ENCODE measurements at regions not wholly inside any gene's neighbourhood (a gene's known extent, or its start where the extent isn't known, plus 50 kb on each side); places are given as distances from the start of the nearest gene placed in this dataset.

DNA sequence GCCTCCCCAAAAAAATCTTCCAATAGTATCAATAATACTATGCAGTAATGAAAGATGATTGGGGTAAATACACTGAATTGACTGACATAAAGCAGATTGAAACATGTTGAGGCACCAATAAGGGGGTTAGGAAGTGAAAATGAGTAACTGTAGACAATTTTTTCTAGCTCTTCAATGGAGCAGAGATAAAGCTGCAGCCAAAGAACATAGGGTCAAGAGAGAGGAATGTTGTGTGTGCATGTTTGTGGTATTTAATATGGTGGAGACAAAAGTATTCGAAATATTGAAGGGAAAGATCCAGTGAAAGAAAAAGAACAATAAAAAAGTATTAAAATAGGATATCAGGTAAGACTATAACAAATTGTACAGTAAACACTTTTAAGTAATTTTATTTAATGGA lies 450.0 kb upstream of the CCDC179 start:
- H3K36me3 ChIP-seq: no peaks in the 10 kb centered on the region
- no peak overlapping the region for H3K27ac ChIP-seq
- H3K9me3 ChIP-seq: no peaks in the 10 kb centered on the region
- H3K27me3 ChIP-seq: no peaks in the 10 kb centered on the region
- intact Hi-C loops (cut with DNase I): no loop called here
- DNase-seq: no peak
- H3K4me1 ChIP-seq: no peaks in the 10 kb centered on the region
- TF ChIP-seq, protein P1, sequence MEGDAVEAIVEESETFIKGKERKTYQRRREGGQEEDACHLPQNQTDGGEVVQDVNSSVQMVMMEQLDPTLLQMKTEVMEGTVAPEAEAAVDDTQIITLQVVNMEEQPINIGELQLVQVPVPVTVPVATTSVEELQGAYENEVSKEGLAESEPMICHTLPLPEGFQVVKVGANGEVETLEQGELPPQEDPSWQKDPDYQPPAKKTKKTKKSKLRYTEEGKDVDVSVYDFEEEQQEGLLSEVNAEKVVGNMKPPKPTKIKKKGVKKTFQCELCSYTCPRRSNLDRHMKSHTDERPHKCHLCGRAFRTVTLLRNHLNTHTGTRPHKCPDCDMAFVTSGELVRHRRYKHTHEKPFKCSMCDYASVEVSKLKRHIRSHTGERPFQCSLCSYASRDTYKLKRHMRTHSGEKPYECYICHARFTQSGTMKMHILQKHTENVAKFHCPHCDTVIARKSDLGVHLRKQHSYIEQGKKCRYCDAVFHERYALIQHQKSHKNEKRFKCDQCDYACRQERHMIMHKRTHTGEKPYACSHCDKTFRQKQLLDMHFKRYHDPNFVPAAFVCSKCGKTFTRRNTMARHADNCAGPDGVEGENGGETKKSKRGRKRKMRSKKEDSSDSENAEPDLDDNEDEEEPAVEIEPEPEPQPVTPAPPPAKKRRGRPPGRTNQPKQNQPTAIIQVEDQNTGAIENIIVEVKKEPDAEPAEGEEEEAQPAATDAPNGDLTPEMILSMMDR (IDR thresholded peaks at IDR 0.05): no peak
- no peak for TF ChIP-seq POLR2A (IDR thresholded peaks at IDR 0.05)
- WGBS, 2 donors: 58 to 63% methylated on average over 1 of the region's 1 CpG
- H3K4me3 ChIP-seq: no peak overlapping the region

DNA sequence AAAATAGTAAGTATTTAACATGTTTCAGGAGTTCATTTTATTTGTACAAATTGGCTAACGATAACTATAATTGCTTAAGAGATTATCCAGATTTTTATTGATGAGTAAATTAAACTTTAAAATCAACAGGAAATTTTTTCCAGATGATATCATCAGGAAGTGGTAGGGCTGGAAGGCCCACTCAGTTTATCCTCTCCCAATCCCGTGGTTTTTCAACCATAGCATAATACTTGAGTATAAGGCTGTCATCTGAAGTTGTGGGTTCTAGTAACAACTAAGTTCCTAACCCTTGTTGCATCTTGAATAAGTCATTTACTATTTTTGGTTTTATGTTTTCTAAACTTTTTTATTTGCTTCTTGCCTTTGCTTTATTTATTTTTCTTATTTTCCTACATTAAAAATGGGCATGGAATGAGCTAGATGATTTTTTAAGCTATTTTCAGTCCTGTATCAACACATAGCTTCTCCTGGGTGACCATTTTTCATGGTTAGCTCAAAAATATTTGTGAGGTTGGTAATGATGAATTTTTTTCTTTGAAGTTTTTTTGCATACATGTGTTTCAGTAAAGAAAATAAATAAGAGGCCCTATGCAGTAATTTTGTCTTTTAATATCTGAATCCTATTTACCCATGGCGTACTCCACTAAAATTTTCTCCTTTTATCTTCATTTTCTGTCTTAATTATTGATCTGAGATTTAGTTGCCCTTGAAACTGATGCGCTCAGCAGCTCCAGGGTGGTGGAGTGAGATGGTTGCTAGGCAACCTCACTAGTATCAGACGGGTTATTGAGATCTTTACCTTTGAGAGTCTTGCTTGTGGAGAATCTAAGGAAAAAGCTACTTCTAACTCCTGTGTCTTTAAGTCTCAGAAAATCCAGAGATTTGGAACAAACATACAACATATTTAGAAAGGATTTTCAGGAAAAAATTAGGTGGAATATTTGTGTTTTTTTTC lies 452.0 kb upstream of the CCDC179 start:
- WGBS, 2 donors: 48% methylated on average over 5 of the region's 5 CpGs
- no peak for TF ChIP-seq POLR2A (IDR thresholded peaks at IDR 0.05)
- TF ChIP-seq, protein P1 (IDR thresholded peaks at IDR 0.05): no peak
- H3K4me3 ChIP-seq: no peak overlapping the region
- H3K27ac ChIP-seq: no peak overlapping the region
- no peaks in the 10 kb centered on the region for H3K9me3 ChIP-seq
- no peaks in the 10 kb centered on the region for H3K36me3 ChIP-seq
- H3K4me1 ChIP-seq: no peaks in the 10 kb centered on the region
- DNase-seq: no peak
- intact Hi-C loops (cut with DNase I): no loop called here
- H3K27me3 ChIP-seq: no peaks in the 10 kb centered on the region

DNA sequence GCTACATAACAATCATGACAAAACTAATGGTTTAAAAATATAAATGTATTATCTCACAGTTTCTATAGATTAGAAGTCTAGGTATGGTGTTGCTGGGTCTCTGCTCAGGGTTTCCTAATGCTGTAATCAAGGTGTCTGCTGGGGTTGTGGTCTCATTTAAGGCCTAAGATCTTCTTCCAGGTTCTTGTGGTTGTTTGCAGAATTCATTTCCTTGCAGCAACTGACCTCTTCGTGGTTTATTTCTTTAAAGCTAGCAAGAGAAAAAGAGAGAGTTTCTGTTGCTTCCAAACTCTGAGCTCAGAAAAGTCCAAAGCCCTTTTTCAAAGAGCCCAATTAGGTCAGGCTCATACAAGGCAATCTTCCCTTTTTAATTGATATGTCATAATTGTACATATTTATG lies 452.7 kb upstream of the CCDC179 start:
- H3K9me3 ChIP-seq: no peaks in the 10 kb centered on the region
- no peaks in the 10 kb centered on the region for H3K27me3 ChIP-seq
- H3K4me3 ChIP-seq: no peak overlapping the region
- H3K4me1 ChIP-seq: no peaks in the 10 kb centered on the region
- TF ChIP-seq, protein P1 (IDR thresholded peaks at IDR 0.05): no peak
- TF ChIP-seq POLR2A (IDR thresholded peaks at IDR 0.05): no peak
- 44 to 59% methylated on average over 1 of the region's 1 CpG for WGBS, 2 donors
- H3K36me3 ChIP-seq: no peaks in the 10 kb centered on the region
- H3K27ac ChIP-seq: no peak overlapping the region
- intact Hi-C loops (cut with DNase I): no loop called here
- no peak for DNase-seq

DNA sequence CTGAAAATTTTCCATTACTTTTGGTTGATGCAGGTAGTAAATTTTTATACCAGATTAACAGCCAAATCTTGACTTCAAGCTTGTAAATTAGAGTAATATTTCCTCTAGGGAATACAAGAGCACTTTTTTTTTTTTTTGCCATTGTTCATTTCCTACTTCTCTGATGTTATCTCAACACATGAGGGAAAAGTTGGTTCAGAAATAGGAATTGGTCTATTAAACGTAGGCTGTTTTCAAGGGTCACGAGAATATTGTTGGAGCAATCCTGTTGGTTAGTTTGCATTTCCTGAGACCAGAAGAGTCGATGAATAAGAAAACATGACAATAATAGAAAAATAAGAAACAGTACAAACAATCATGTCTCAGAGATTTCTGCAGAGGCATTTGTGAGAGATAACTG lies 453.9 kb upstream of the CCDC179 start:
- Histone ChIP-seq H3K36me3 (no peaks in the 10 kb centered on the region), H3K27me3 (no peaks in the 10 kb centered on the region), H3K4me3 (no peak overlapping the region), H3K9me3 (no peaks in the 10 kb centered on the region), H3K27ac (no peak overlapping the region), H3K4me1 (no peaks in the 10 kb centered on the region)
- WGBS, 2 donors: 65 to 69% methylated on average over 3 of the region's 3 CpGs
- intact Hi-C loops (cut with DNase I): no loop called here
- TF ChIP-seq, protein P1 (IDR thresholded peaks at IDR 0.05): no peak
- no peak for TF ChIP-seq POLR2A (IDR thresholded peaks at IDR 0.05)
- DNase-seq: no peak

DNA sequence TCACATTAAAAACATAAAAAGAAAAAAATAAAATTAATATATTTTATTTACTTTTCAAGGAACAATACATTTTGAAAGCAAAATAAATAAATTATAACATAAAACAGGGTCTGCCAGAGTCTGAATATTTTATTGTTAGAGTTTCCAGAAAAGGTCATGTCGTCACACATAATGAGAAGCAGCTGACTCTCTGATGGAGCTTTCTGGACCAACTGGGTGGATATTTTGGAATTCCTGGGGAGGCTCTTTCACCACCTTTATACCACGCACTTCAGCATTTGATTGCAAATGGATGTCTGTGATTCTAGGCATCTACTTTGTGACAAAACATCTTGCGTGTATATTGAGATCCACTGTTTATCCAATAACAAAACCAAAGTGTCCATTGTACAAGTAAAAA lies 455.0 kb upstream of the CCDC179 start:
- Histone ChIP-seq H3K9me3 (no peaks in the 10 kb centered on the region), H3K4me1 (no peaks in the 10 kb centered on the region), H3K4me3 (no peak overlapping the region), H3K27me3 (no peaks in the 10 kb centered on the region), H3K36me3 (no peaks in the 10 kb centered on the region), H3K27ac (no peak overlapping the region)
- 70 to 78% methylated on average over 3 of the region's 3 CpGs for WGBS, 2 donors
- TF ChIP-seq POLR2A (IDR thresholded peaks at IDR 0.05): no peak
- TF ChIP-seq, protein P1 (IDR thresholded peaks at IDR 0.05): no peak
- DNase-seq: no peak
- intact Hi-C loops (cut with DNase I): no loop called here

All from esophagus squamous epithelium (tissue), 5 donors.